ENCODE measurements at regions not wholly inside any gene's neighbourhood (a gene's known extent, or its start where the extent isn't known, plus 50 kb on each side); places are given as distances from the start of the nearest gene placed in this dataset.

DNA sequence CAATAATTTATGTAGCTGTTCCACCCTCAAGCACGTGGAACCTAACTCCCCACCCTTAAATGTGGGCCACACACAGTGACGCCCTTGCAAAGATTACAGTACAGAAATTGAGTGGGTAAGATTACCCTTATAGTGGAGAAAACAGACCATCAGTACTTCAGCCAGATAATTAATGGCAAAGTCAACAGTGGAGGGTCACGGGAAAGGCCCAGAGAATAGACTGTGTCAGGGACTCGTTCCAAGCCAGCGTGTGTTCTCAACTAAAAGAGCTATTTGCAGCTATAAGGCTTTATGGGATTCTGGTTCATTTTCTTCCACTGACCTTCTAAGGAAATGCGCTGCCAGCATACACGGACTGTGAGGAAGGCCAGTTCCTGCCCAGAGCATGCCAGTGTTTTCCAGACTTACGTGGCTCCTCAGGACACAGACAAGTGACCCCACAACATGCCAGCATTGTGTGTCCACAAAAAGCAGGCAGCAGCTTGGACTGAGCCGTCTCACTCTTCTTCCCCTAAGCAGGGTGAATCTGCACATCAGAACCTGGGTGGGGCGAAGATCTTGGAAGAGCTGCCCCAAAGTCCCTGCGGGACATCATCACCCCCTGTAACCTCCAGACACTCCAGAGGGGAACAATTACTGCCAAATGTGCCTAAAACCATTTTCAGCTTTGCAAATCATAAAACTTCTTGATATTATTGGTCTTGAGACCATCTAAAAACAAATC is 428.5 kb downstream of the OCA2 start:
- no peaks in the 10 kb centered on the region for H3K27me3 ChIP-seq (ENCODE audit: insufficient read depth)
- H4K20me1 ChIP-seq (ENCODE audit: insufficient read depth): no peaks in the 10 kb centered on the region
- H3K4me2 ChIP-seq: no peak overlapping the region
- CTCF ChIA-PET: interaction anchor here (0.8 kb wide), 1 partner anchor 10 kb away, joined by 4 read pairs; no protein-coding TSS in a partner anchor
- WGBS (ENCODE audit: low lambda C conversion rate): 35% methylated on average over 11 of the region's 11 CpGs
- H3K79me2 ChIP-seq (ENCODE audit: insufficient read depth): no peaks in the 10 kb centered on the region
- no peaks in the 10 kb centered on the region for H3K9me2 ChIP-seq
- no peaks in the 10 kb centered on the region for H3F3A ChIP-seq (replicated peaks; ENCODE audit: insufficient read depth)
- no peak overlapping the region for H2AFZ ChIP-seq (ENCODE audit: low read depth)
- no peaks in the 10 kb centered on the region for H3K36me3 ChIP-seq (replicated peaks in 1 of 2; ENCODE audit: control insufficient read depth in 1 of 2, insufficient read depth in 2 of 2, low read length in 1 of 2)
- no peaks in the 10 kb centered on the region for H3K4me1 ChIP-seq (ENCODE audit: control insufficient read depth in 1 of 2, insufficient read depth in 2 of 2, low read depth in 1 of 2, low read length in 1 of 2)
- H3K27ac ChIP-seq (ENCODE audit: low read depth in 2 of 2, low read length in 1 of 2): no peak overlapping the region
- DNase-seq: no peak
- TF ChIP-seq JUND (IDR thresholded peaks at IDR 0.05) (no peak), RCOR1 (IDR thresholded peaks at IDR 0.05; ENCODE audit: low read length) (no peak), CHD2 (IDR thresholded peaks at IDR 0.05; ENCODE audit: low read length, partially characterized antibody) (no peak), RAD21 (IDR thresholded peaks at IDR 0.05; ENCODE audit: low read length) (no peak), SIN3A (IDR thresholded peaks at IDR 0.05; ENCODE audit: borderline replicate concordance, low read depth, low read length) (no peak), ELF1 (IDR thresholded peaks at IDR 0.05) (no peak), MEF2A (IDR thresholded peaks at IDR 0.05; ENCODE audit: borderline replicate concordance, low read depth) (no peak)
- TF ChIP-seq, protein P1, sequence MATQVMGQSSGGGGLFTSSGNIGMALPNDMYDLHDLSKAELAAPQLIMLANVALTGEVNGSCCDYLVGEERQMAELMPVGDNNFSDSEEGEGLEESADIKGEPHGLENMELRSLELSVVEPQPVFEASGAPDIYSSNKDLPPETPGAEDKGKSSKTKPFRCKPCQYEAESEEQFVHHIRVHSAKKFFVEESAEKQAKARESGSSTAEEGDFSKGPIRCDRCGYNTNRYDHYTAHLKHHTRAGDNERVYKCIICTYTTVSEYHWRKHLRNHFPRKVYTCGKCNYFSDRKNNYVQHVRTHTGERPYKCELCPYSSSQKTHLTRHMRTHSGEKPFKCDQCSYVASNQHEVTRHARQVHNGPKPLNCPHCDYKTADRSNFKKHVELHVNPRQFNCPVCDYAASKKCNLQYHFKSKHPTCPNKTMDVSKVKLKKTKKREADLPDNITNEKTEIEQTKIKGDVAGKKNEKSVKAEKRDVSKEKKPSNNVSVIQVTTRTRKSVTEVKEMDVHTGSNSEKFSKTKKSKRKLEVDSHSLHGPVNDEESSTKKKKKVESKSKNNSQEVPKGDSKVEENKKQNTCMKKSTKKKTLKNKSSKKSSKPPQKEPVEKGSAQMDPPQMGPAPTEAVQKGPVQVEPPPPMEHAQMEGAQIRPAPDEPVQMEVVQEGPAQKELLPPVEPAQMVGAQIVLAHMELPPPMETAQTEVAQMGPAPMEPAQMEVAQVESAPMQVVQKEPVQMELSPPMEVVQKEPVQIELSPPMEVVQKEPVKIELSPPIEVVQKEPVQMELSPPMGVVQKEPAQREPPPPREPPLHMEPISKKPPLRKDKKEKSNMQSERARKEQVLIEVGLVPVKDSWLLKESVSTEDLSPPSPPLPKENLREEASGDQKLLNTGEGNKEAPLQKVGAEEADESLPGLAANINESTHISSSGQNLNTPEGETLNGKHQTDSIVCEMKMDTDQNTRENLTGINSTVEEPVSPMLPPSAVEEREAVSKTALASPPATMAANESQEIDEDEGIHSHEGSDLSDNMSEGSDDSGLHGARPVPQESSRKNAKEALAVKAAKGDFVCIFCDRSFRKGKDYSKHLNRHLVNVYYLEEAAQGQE (IDR thresholded peaks at IDR 0.05; ENCODE audit: low read depth, low read length): no peak
- TF ChIP-seq, protein P2, sequence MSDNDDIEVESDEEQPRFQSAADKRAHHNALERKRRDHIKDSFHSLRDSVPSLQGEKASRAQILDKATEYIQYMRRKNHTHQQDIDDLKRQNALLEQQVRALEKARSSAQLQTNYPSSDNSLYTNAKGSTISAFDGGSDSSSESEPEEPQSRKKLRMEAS (IDR thresholded peaks at IDR 0.05; ENCODE audit: low read depth): no peak
- POLR2A ChIA-PET: no interaction called here
- no peak overlapping the region for H3K9ac ChIP-seq
- H3K4me3 ChIP-seq (ENCODE audit: low read depth in 2 of 2, low read length in 1 of 2): no peak overlapping the region
- no peaks in the 10 kb centered on the region for H3K9me3 ChIP-seq

DNA sequence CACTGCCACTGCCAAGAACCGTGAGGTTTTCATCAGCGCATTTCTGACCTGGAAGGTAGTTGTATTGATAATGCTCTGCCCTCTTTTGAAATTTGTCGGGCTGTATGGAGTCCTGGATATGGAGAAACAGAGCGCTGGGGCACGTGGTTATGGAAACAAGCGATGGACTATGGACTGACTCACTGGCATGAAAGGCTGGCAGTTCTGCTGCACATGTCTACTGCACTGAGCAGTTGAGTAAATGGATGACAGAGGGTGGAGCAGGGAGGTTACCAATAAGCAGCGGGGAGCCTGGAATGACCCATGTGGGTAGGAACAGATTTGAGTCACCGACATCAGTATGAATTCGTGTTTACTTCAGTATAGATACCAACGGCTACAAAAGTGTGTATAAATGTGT is 429.5 kb downstream of the OCA2 start:
- H3K4me2 ChIP-seq: no peak overlapping the region
- H3K9ac ChIP-seq: no peak overlapping the region
- H4K20me1 ChIP-seq (ENCODE audit: insufficient read depth): no peaks in the 10 kb centered on the region
- no peaks in the 10 kb centered on the region for H3K27me3 ChIP-seq (ENCODE audit: insufficient read depth)
- H3K79me2 ChIP-seq (ENCODE audit: insufficient read depth): no peaks in the 10 kb centered on the region
- POLR2A ChIA-PET: no interaction called here
- DNase-seq: no peak
- H3K4me1 ChIP-seq (ENCODE audit: control insufficient read depth in 1 of 2, insufficient read depth in 2 of 2, low read depth in 1 of 2, low read length in 1 of 2): no peaks in the 10 kb centered on the region
- CTCF ChIA-PET: no interaction called here
- 33% methylated on average over 10 of the region's 10 CpGs for WGBS (ENCODE audit: low lambda C conversion rate)
- no peak overlapping the region for H2AFZ ChIP-seq (ENCODE audit: low read depth)
- H3K4me3 ChIP-seq (ENCODE audit: low read depth in 2 of 2, low read length in 1 of 2): no peak overlapping the region
- H3K36me3 ChIP-seq (replicated peaks in 1 of 2; ENCODE audit: control insufficient read depth in 1 of 2, insufficient read depth in 2 of 2, low read length in 1 of 2): no peaks in the 10 kb centered on the region
- H3K9me2 ChIP-seq: no peaks in the 10 kb centered on the region
- no peak overlapping the region for H3K27ac ChIP-seq (ENCODE audit: low read depth in 2 of 2, low read length in 1 of 2)
- H3F3A ChIP-seq (replicated peaks; ENCODE audit: insufficient read depth): no peaks in the 10 kb centered on the region
- no peaks in the 10 kb centered on the region for H3K9me3 ChIP-seq
- no peak for TF ChIP-seq TAF1 (IDR thresholded peaks at IDR 0.05; ENCODE audit: borderline replicate concordance, low read depth, low read length)
- no peak for TF ChIP-seq NRF1 (IDR thresholded peaks at IDR 0.05; ENCODE audit: low read depth, low read length)
- TF ChIP-seq FOXJ3 (CRISPR knock-in tag; IDR thresholded peaks at IDR 0.05): no peak
- TF ChIP-seq TCF12 (IDR thresholded peaks at IDR 0.05): no peak
- TF ChIP-seq, protein P3, sequence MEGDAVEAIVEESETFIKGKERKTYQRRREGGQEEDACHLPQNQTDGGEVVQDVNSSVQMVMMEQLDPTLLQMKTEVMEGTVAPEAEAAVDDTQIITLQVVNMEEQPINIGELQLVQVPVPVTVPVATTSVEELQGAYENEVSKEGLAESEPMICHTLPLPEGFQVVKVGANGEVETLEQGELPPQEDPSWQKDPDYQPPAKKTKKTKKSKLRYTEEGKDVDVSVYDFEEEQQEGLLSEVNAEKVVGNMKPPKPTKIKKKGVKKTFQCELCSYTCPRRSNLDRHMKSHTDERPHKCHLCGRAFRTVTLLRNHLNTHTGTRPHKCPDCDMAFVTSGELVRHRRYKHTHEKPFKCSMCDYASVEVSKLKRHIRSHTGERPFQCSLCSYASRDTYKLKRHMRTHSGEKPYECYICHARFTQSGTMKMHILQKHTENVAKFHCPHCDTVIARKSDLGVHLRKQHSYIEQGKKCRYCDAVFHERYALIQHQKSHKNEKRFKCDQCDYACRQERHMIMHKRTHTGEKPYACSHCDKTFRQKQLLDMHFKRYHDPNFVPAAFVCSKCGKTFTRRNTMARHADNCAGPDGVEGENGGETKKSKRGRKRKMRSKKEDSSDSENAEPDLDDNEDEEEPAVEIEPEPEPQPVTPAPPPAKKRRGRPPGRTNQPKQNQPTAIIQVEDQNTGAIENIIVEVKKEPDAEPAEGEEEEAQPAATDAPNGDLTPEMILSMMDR (IDR thresholded peaks at IDR 0.05): no peak
- TF ChIP-seq MEF2A (IDR thresholded peaks at IDR 0.05; ENCODE audit: borderline replicate concordance, low read depth): no peak
- no peak for TF ChIP-seq MXI1 (IDR thresholded peaks at IDR 0.05; ENCODE audit: low read depth, low read length)
- TF ChIP-seq, protein P4, sequence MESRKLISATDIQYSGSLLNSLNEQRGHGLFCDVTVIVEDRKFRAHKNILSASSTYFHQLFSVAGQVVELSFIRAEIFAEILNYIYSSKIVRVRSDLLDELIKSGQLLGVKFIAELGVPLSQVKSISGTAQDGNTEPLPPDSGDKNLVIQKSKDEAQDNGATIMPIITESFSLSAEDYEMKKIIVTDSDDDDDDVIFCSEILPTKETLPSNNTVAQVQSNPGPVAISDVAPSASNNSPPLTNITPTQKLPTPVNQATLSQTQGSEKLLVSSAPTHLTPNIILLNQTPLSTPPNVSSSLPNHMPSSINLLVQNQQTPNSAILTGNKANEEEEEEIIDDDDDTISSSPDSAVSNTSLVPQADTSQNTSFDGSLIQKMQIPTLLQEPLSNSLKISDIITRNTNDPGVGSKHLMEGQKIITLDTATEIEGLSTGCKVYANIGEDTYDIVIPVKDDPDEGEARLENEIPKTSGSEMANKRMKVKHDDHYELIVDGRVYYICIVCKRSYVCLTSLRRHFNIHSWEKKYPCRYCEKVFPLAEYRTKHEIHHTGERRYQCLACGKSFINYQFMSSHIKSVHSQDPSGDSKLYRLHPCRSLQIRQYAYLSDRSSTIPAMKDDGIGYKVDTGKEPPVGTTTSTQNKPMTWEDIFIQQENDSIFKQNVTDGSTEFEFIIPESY (IDR thresholded peaks at IDR 0.05; ENCODE audit: borderline replicate concordance, low read depth): no peak
- TF ChIP-seq JUND (IDR thresholded peaks at IDR 0.05): no peak
- no peak for TF ChIP-seq GATA2 (CRISPR knock-in tag; IDR thresholded peaks at IDR 0.05)
- TF ChIP-seq ELF1 (IDR thresholded peaks at IDR 0.05): no peak
- TF ChIP-seq RAD21 (IDR thresholded peaks at IDR 0.05; ENCODE audit: low read length): no peak
- TF ChIP-seq, protein P2 (IDR thresholded peaks at IDR 0.05; ENCODE audit: low read depth): no peak
- TF ChIP-seq FOSL2 (IDR thresholded peaks at IDR 0.05; ENCODE audit: borderline replicate concordance, low read depth): no peak
- TF ChIP-seq GABPA (IDR thresholded peaks at IDR 0.05; ENCODE audit: low read depth): no peak
- no peak for TF ChIP-seq YY1 (IDR thresholded peaks at IDR 0.05; ENCODE audit: low read depth)
- no peak for TF ChIP-seq EP300 (IDR thresholded peaks at IDR 0.05; ENCODE audit: borderline replicate concordance in 1 of 2, low read depth in 1 of 2, low read length in 1 of 2)
